HEK293 (cell line): ENCODE measurements at regions not wholly inside any gene's neighbourhood (a gene's known extent, or its start where the extent isn't known, plus 50 kb on each side); places are given as distances from the start of the nearest gene placed in this dataset.
"Not testable (repeated sequence)": the region's sequence is repeated elsewhere in the genome, so short reads cannot be mapped to it uniquely, and the experiment has no call there.

ENCODE experiments used
- ZNF350 ChIP-seq: fragments of 450-650 bp; formaldehyde crosslinking; IDR thresholded peaks from 2 replicates; pipeline ENCODE4 v1.5.0; 2017; ENCODE audit warnings: missing biosample characterization, mild to moderate bottlenecking, missing genetic modification characterization
- ZNF433 ChIP-seq: fragments of 450-650 bp; formaldehyde crosslinking; IDR thresholded peaks from 2 replicates; pipeline ENCODE4 v1.5.1; 2016; ENCODE audit warnings: missing biosample characterization, missing genetic modification characterization, low read depth
- ZNF670 ChIP-seq: fragments of 450-650 bp; formaldehyde crosslinking; IDR thresholded peaks from 2 replicates; pipeline ENCODE4 v1.5.1; 2016; ENCODE audit warnings: missing biosample characterization, missing genetic modification characterization, low read depth
- ZNF701 ChIP-seq: fragments of 450-650 bp; formaldehyde crosslinking; IDR thresholded peaks from 2 replicates; pipeline ENCODE4 v1.5.1; 2016; ENCODE audit warnings: missing biosample characterization, missing genetic modification characterization
- TF ChIP-seq, protein P1 (sequence below): fragments of 450-650 bp; formaldehyde crosslinking; IDR thresholded peaks from 2 replicates; pipeline ENCODE4 v1.5.1; 2016; ENCODE audit warnings: missing biosample characterization, missing genetic modification characterization
- TF ChIP-seq, protein P2 (sequence below): fragments of 450-650 bp; formaldehyde crosslinking; IDR thresholded peaks from 2 replicates; pipeline ENCODE4 v1.5.1; 2016; ENCODE audit warnings: missing biosample characterization, missing genetic modification characterization

DNA sequence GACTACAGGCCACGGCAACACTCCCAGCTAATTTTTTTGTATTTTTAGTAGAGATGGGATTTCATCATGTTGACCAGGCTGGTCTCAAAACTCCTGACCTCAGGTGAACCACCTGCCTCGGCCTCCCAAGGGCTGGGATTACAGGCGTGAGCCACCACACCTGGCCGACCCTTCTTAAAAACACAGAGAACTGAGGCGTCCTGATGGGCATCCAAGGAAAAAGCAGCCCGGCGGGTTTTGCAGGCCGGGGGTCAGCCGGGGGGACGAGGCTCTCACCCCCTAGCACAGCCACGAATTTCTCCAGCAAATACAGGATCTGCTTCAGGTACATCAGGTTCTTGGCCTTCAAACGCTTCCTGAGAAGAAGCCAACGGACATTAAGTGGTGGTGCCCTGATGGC, 178.9 kb downstream of the KLRB1 start:
- TF ChIP-seq, protein P1, sequence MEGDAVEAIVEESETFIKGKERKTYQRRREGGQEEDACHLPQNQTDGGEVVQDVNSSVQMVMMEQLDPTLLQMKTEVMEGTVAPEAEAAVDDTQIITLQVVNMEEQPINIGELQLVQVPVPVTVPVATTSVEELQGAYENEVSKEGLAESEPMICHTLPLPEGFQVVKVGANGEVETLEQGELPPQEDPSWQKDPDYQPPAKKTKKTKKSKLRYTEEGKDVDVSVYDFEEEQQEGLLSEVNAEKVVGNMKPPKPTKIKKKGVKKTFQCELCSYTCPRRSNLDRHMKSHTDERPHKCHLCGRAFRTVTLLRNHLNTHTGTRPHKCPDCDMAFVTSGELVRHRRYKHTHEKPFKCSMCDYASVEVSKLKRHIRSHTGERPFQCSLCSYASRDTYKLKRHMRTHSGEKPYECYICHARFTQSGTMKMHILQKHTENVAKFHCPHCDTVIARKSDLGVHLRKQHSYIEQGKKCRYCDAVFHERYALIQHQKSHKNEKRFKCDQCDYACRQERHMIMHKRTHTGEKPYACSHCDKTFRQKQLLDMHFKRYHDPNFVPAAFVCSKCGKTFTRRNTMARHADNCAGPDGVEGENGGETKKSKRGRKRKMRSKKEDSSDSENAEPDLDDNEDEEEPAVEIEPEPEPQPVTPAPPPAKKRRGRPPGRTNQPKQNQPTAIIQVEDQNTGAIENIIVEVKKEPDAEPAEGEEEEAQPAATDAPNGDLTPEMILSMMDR (tag by site-specific recombination) = not testable (repeated sequence)
- not testable (repeated sequence) for TF ChIP-seq ZNF701 (tag by site-specific recombination); ZNF350; ZNF433 (tag by site-specific recombination); ZNF670 (tag by site-specific recombination)
- TF ChIP-seq, protein P2, sequence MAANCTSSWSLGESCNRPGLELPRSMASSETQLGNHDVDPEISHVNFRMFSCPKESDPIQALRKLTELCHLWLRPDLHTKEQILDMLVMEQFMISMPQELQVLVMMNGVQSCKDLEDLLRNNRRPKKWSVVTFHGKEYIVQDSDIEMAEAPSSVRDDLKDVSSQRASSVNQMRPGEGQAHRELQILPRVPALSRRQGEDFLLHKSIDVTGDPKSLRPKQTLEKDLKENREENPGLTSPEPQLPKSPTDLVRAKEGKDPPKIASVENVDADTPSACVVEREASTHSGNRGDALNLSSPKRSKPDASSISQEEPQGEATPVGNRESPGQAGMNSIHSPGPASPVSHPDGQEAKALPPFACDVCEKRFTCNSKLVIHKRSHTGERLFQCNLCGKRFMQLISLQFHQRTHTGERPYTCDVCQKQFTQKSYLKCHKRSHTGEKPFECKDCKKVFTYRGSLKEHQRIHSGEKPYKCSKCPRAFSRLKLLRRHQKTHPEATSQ = not testable (repeated sequence)
